ENCODE measurements at regions not wholly inside any gene's neighbourhood (a gene's known extent, or its start where the extent isn't known, plus 50 kb on each side); places are given as distances from the start of the nearest gene placed in this dataset.
"Not testable (repeated sequence)": the region's sequence is repeated elsewhere in the genome, so short reads cannot be mapped to it uniquely, and the experiment has no call there.

DNA sequence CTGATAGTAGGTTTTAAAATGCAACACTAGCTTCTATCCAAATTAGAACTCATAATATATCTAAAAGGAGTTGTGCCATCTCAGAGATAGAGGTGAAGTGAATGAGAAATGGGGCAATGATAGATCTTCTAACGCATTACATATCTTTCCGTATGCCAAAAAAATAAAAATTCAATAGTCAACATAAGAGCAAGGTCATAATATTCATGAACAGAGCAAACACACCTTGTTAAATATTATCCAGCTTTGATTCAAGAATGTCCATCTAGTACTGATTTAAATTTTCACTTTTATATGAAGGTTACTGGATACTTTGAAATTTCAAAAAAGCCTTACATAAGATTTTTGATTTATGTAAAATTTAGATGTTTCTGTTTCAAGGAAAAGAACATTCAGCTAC lies 554.5 kb downstream of the NSUN3 start:
- in situ Hi-C loops (cut with HindIII; ENCODE audit: low sequenced_read_pairs): no loop called here
- TF ChIP-seq, protein P1, sequence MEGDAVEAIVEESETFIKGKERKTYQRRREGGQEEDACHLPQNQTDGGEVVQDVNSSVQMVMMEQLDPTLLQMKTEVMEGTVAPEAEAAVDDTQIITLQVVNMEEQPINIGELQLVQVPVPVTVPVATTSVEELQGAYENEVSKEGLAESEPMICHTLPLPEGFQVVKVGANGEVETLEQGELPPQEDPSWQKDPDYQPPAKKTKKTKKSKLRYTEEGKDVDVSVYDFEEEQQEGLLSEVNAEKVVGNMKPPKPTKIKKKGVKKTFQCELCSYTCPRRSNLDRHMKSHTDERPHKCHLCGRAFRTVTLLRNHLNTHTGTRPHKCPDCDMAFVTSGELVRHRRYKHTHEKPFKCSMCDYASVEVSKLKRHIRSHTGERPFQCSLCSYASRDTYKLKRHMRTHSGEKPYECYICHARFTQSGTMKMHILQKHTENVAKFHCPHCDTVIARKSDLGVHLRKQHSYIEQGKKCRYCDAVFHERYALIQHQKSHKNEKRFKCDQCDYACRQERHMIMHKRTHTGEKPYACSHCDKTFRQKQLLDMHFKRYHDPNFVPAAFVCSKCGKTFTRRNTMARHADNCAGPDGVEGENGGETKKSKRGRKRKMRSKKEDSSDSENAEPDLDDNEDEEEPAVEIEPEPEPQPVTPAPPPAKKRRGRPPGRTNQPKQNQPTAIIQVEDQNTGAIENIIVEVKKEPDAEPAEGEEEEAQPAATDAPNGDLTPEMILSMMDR (IDR thresholded peaks at IDR 0.05; ENCODE audit: low read depth, low read length, missing control alignments): no peak
- no peak overlapping the region for H3K4me3 ChIP-seq (ENCODE audit: low read depth, low read length)
- DNase-seq (ENCODE audit: low read depth): no peak

DNA sequence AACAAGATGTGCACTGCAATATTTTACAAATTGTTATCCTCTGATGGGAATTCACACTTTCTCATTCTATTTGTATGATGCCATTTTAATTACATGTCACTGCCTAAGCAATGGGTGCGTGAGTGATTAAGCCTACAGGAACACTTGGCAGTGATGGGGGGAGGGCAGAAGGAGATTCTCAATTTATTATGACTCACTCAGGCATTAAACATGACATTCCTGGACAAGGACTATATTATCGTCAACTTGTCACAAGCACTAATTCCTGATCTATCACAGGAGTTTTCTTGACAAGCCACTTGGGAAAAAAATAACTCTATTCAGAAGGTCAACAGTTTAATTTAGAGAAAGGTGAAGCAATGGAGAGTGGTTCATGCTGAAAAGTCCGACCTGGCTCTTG lies 556.8 kb downstream of the NSUN3 start:
- DNase-seq (ENCODE audit: low read depth): no peak
- in situ Hi-C loops (cut with HindIII; ENCODE audit: low sequenced_read_pairs): no loop called here
- TF ChIP-seq, protein P1 (IDR thresholded peaks at IDR 0.05; ENCODE audit: low read depth, low read length, missing control alignments): no peak
- no peak overlapping the region for H3K4me3 ChIP-seq (ENCODE audit: low read depth, low read length)

DNA sequence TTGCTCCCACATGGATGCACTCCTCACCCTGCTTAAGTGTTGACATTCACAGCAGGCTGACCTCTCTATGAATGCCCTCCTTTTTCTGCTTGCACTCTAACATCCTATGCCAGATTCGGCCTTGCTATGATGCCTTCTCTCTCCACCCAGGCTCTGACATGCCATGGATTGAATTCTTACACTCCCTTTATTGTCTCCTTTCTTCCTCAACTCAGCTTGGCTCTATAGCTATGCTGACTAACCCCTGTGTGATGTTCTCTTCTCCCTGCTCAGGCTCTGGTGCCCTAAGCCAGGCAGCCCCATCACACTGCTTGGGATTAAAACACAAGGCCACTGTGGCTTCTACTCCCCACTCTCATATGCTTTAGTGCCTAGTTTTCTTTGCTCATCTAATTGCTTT lies 563.7 kb downstream of the NSUN3 start:
- TF ChIP-seq, protein P1 (IDR thresholded peaks at IDR 0.05; ENCODE audit: low read depth, low read length, missing control alignments): no peak
- in situ Hi-C loops (cut with HindIII; ENCODE audit: low sequenced_read_pairs): no loop called here
- DNase-seq (ENCODE audit: low read depth): no peak
- H3K4me3 ChIP-seq (ENCODE audit: low read depth, low read length): no peak overlapping the region

DNA sequence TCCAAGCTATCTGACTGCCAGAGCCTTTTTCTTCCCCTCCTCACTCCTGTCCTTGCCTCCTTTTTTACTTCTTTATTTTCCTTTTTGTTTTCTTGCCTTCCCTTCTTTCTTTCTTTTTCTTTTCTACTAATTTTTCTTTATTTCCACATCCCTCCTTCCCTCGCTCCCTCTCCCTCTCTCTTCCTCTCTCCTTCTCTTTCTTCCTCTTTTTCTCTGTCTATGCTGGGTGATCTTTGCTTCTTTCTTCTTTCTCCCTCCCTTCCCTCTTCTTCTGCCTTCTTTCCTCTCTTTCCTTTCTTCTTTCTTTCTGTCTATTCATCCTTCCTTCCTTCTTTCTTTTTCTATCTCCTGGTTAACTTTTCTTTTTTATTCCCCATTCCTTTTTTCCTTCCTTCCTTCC lies 564.8 kb downstream of the NSUN3 start:
- no peak for DNase-seq (ENCODE audit: low read depth)
- TF ChIP-seq, protein P1 (IDR thresholded peaks at IDR 0.05; ENCODE audit: low read depth, low read length, missing control alignments): no peak
- H3K4me3 ChIP-seq (ENCODE audit: low read depth, low read length): no peak overlapping the region
- in situ Hi-C loops (cut with HindIII; ENCODE audit: low sequenced_read_pairs): no loop called here

DNA sequence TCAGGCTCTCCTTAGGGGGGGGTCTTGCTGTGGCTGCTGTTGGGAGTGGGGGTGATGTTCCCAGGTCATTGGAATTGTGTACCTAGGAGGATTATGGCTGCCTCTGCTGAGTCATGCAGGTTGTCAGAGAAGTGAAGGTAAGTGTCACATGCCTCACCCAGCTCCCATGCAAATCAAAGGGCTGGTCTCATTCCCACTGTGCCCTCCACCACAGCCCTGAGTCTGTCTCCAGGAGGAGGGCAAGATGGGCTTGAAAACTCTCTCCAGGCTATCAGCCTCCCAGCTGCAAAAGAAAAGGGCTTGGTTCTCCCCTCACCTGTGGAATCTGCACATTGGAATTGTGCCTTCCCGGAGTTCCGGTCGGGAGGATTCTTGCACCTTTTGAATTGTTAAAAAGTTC lies 580.5 kb downstream of the NSUN3 start:
- TF ChIP-seq, protein P1 (IDR thresholded peaks at IDR 0.05; ENCODE audit: low read depth, low read length, missing control alignments): no peak
- in situ Hi-C loops (cut with HindIII; ENCODE audit: low sequenced_read_pairs): no loop called here
- no peak overlapping the region for H3K4me3 ChIP-seq (ENCODE audit: low read depth, low read length)
- no peak for DNase-seq (ENCODE audit: low read depth)

DNA sequence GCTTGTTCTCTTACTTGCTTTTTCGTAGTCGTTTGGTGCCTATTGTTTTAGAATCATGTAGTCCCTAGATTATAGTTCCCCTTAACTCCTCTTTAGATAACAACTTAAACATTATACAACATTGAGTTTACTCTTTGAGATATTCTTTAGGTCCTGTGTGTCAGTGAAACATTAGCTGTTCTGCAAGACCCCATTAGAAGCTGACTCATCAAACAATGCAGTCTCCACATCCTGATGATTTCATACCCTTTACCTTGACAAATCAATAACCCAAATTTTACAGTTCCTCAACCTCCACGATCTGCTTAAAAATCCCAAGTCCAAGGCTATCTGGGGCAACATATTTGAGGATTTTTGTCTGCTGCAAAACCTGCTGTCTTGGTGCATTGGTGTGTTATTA lies 582.9 kb downstream of the NSUN3 start:
- in situ Hi-C loops (cut with HindIII; ENCODE audit: low sequenced_read_pairs): no loop called here
- DNase-seq (ENCODE audit: low read depth): no peak
- TF ChIP-seq, protein P1 (IDR thresholded peaks at IDR 0.05; ENCODE audit: low read depth, low read length, missing control alignments): no peak

DNA sequence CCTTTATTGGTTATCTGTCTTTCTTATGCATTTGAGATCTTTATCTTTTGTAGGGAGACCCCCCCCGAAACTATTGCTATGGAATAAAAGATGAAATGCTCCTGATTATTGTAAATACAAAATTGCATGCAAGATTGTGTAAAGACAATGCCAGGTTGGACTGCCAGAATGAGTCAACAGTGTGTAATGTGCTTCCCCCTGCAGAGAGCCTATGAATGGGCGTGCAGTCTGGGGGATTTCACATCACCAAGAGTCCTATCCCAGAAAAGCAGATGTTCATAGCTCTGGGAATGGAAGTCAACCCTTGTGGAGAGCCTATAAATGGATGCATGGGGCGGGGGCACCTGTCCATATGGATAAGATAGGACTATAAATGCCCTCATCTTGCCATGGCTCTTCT lies 584.3 kb downstream of the NSUN3 start:
- TF ChIP-seq, protein P1 (IDR thresholded peaks at IDR 0.05; ENCODE audit: low read depth, low read length, missing control alignments): no peak
- in situ Hi-C loops (cut with HindIII; ENCODE audit: low sequenced_read_pairs): no loop called here

More for the DNA sequence above, 582.9 kb downstream of the NSUN3 start:
- H3K4me3 ChIP-seq (ENCODE audit: low read depth, low read length): no peak overlapping the region

DNA sequence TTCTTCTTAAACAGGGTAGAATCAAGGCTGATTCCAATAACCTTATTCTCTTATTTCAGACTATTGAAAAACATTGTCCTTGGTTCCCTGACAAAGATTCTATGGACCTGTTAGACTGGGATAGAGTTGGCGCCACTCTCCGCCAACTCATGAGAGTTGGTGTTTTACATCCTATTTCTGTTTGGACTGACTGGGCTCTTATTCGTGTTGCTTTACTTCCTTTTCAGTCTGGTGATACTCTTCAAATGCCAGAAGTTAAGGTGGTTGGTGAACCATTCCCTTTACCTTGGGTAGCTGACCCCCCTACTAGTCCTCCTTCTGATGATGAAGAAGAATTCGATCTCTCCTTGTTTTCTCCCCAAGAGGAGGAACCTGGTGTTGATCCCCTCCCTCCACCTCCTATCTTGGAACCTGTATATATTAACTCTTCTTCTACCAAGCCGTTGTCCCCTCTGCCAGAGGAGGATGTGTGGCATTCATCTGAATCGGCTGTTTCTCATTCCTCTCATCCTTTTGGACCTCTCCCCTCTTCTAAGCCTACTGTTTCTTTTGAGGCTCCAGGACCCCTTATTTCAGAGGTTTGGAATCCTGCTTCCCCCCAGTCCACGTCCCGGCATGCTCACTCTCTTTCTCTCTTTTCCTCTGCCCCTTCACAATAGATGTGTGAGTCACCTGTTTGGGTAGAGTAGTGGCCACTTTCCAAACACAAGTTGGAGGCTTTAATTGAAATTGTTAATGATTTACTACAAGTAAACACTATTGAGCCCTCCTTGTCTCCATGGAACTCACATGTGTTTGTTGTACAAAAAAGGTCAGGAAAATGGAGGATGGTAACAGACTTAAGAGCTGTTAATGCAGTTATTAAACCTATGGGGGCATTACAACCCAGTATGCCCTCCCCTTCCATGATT lies 585.7 kb downstream of the NSUN3 start:
- DNase-seq (ENCODE audit: low read depth); H3K4me3 ChIP-seq (ENCODE audit: low read depth, low read length); in situ Hi-C loops (cut with HindIII; ENCODE audit: low sequenced_read_pairs): not testable (repeated sequence)

More for the DNA sequence above, 584.3 kb downstream of the NSUN3 start:
- no peak overlapping the region for H3K4me3 ChIP-seq (ENCODE audit: low read depth, low read length)
- peak; percentile 2 for DNase-seq (ENCODE audit: low read depth)

Measured in astrocyte of the cerebellum (primary cell).